OCI-LY1 (cell line): ENCODE measurements at regions not wholly inside any gene's neighbourhood (a gene's known extent, or its start where the extent isn't known, plus 50 kb on each side); places are given as distances from the start of the nearest gene placed in this dataset.

Source experiments
- H2AFZ ChIP-seq: fragments of 200-600 bp; sonication (generic), shearing (Covaris generic); 2 replicates; pipeline ENCODE4 v1.6.0; 2014; ENCODE audit warnings: antibody characterized with exemption, mild to moderate bottlenecking, low read length
- H3F3A ChIP-seq: fragments of 200-600 bp; sonication (generic), shearing (Covaris generic); 2 replicates; pipeline ENCODE4 v1.6.0; 2014; ENCODE audit warnings: mild to moderate bottlenecking, antibody characterized with exemption, low read length, moderate library complexity; ENCODE audit not compliant: insufficient read depth
- H3K27ac ChIP-seq: fragments of 200-600 bp; sonication (generic); 2 replicates; pipeline ENCODE4 v1.5.1; 2014; ENCODE audit warnings: low read length, mixed run types, mild to moderate bottlenecking, low read depth; ENCODE audit not compliant: poor library complexity, severe bottlenecking
- H3K27me3 ChIP-seq: fragments of 200-600 bp; sonication (generic); 2 replicates; pipeline ENCODE4 v1.6.0; 2014; ENCODE audit warnings: antibody characterized with exemption, mild to moderate bottlenecking, low read length, moderate library complexity; ENCODE audit not compliant: insufficient read depth
- H3K36me3 ChIP-seq: fragments of 200-600 bp; sonication (generic); 2 replicates; pipeline ENCODE4 v1.6.1; 2014; ENCODE audit warnings: mild to moderate bottlenecking, antibody characterized with exemption, low read length, moderate library complexity, mixed read lengths; ENCODE audit not compliant: insufficient read depth
- H3K4me1 ChIP-seq: fragments of 200-600 bp; sonication (generic); 2 replicates; pipeline ENCODE4 v1.5.1; 2014; ENCODE audit warnings: mild to moderate bottlenecking, low read length, moderate library complexity; ENCODE audit not compliant: insufficient read depth, severe bottlenecking
- H3K4me2 ChIP-seq: fragments of 200-600 bp; sonication (generic), shearing (Covaris generic); 2 replicates; pipeline ENCODE4 v1.6.1; 2014; ENCODE audit warnings: low read length
- H3K4me3 ChIP-seq: fragments of 200-600 bp; sonication (generic); 2 replicates; pipeline ENCODE4 v1.5.1; 2014; ENCODE audit warnings: low read length, low read depth, mild to moderate bottlenecking, mixed read lengths; ENCODE audit not compliant: poor library complexity, severe bottlenecking
- H3K79me2 ChIP-seq: fragments of 200-600 bp; shearing (Covaris generic); 2 replicates; pipeline ENCODE4 v1.6.1; 2016; ENCODE audit warnings: mixed run types, low read length, mixed read lengths; ENCODE audit not compliant: insufficient read depth
- H3K9ac ChIP-seq: fragments of 200-600 bp; sonication (generic), shearing (Covaris generic); 2 replicates; pipeline ENCODE4 v1.6.1; 2014; ENCODE audit warnings: mild to moderate bottlenecking, low read length, mixed read lengths
- H3K9me2 ChIP-seq: fragments of 200-600 bp; sonication (generic), shearing (Covaris generic); 2 replicates; pipeline ENCODE4 v1.6.1; 2014; ENCODE audit warnings: low read depth, mild to moderate bottlenecking, low read length, mixed read lengths
- H3K9me3 ChIP-seq: fragments of 200-600 bp; shearing (Covaris generic); 2 replicates; pipeline ENCODE4 v1.6.1; 2014; ENCODE audit warnings: low read length, mixed read lengths
- H4K20me1 ChIP-seq: fragments of 200-600 bp; sonication (generic), shearing (Covaris generic); 2 replicates; pipeline ENCODE4 v1.6.0; 2016; ENCODE audit warnings: mild to moderate bottlenecking, low read length; ENCODE audit not compliant: insufficient read depth
- EZH2 ChIP-seq: fragments of 200-600 bp; sonication (generic), shearing (Covaris generic); IDR thresholded peaks from 2 replicates; pipeline ENCODE4 v1.8.0; 2017; ENCODE audit warnings: borderline replicate concordance, mixed run types, mild to moderate bottlenecking, antibody characterized with exemption, low read length, moderate library complexity, mixed read lengths
- TF ChIP-seq, protein P1 (sequence below): fragments of 200-600 bp; sonication (generic), shearing (Covaris generic); IDR thresholded peaks from 2 replicates; pipeline ENCODE4 v1.5.1; 2017; ENCODE audit warnings: mild to moderate bottlenecking, antibody characterized with exemption, low read length, moderate library complexity, mixed read lengths

- Histone ChIP-seq H3K36me3 (no peaks in the 10 kb centered on the region), H3K9ac (no peak overlapping the region), H3F3A (no peaks in the 10 kb centered on the region), H3K79me2 (no peaks in the 10 kb centered on the region), H3K27me3 (no peaks in the 10 kb centered on the region), H2AFZ (no peak overlapping the region), H3K4me1 (no peaks in the 10 kb centered on the region), H3K4me2 (no peak overlapping the region), H4K20me1 (no peaks in the 10 kb centered on the region), H3K9me3 (no peaks in the 10 kb centered on the region), H3K9me2 (no peaks in the 10 kb centered on the region), H3K27ac (no peak overlapping the region), H3K4me3 (no peak overlapping the region)
- TF ChIP-seq, protein P1, sequence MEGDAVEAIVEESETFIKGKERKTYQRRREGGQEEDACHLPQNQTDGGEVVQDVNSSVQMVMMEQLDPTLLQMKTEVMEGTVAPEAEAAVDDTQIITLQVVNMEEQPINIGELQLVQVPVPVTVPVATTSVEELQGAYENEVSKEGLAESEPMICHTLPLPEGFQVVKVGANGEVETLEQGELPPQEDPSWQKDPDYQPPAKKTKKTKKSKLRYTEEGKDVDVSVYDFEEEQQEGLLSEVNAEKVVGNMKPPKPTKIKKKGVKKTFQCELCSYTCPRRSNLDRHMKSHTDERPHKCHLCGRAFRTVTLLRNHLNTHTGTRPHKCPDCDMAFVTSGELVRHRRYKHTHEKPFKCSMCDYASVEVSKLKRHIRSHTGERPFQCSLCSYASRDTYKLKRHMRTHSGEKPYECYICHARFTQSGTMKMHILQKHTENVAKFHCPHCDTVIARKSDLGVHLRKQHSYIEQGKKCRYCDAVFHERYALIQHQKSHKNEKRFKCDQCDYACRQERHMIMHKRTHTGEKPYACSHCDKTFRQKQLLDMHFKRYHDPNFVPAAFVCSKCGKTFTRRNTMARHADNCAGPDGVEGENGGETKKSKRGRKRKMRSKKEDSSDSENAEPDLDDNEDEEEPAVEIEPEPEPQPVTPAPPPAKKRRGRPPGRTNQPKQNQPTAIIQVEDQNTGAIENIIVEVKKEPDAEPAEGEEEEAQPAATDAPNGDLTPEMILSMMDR: no peak
- no peak for TF ChIP-seq EZH2
Observed at GRCh38 chr13:67369895-67370660, 139.9 kb upstream of the PCDH9 start.

- H3K27me3 ChIP-seq: no peaks in the 10 kb centered on the region
- no peaks in the 10 kb centered on the region for H3K36me3 ChIP-seq
- no peak overlapping the region for H3K27ac ChIP-seq
- H4K20me1 ChIP-seq: no peaks in the 10 kb centered on the region
- no peaks in the 10 kb centered on the region for H3K9me3 ChIP-seq
- no peaks in the 10 kb centered on the region for H3K79me2 ChIP-seq
- no peak overlapping the region for H3K4me2 ChIP-seq
- H3K9me2 ChIP-seq: no peaks in the 10 kb centered on the region
- TF ChIP-seq, protein P1: no peak
- TF ChIP-seq EZH2: no peak
- H2AFZ ChIP-seq: no peak overlapping the region
- no peak overlapping the region for H3K9ac ChIP-seq
- no peak overlapping the region for H3K4me3 ChIP-seq
- H3F3A ChIP-seq: no peaks in the 10 kb centered on the region
- no peaks in the 10 kb centered on the region for H3K4me1 ChIP-seq
Observed at GRCh38 chr13:67367399-67367798, 137.3 kb upstream of the PCDH9 start.

DNA sequence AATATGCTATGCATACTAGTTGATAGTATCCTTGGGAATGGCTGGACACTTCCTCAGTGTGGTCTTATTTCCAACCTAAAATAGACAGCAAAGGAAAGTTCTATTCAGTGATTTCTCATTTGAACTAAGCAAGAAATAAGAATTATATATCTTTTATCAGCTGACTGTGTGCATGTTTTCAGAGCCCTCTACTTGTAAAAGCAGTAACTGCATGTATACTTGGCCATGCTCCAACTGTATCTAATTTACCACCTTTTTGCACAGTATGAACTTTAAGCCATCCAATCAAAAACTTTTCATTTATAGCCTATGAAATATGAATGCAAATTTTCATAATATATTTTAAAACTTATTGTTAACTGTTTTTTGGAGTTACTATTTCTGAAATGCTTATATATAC is 136.4 kb upstream of the PCDH9 start:
- no peaks in the 10 kb centered on the region for H3K4me1 ChIP-seq
- no peak overlapping the region for H2AFZ ChIP-seq
- no peaks in the 10 kb centered on the region for H3K9me2 ChIP-seq
- no peak overlapping the region for H3K4me3 ChIP-seq
- H3K36me3 ChIP-seq: no peaks in the 10 kb centered on the region
- no peak overlapping the region for H3K4me2 ChIP-seq
- H4K20me1 ChIP-seq: no peaks in the 10 kb centered on the region
- H3K9me3 ChIP-seq: no peaks in the 10 kb centered on the region
- no peaks in the 10 kb centered on the region for H3K79me2 ChIP-seq
- H3K27ac ChIP-seq: no peak overlapping the region
- H3K27me3 ChIP-seq: no peaks in the 10 kb centered on the region
- no peak overlapping the region for H3K9ac ChIP-seq
- no peaks in the 10 kb centered on the region for H3F3A ChIP-seq
- TF ChIP-seq EZH2: no peak
- TF ChIP-seq, protein P1: peak; percentile 41; the same call in 1 of the 2 replicates
